PC-9 (cell line): ENCODE measurements at regions not wholly inside any gene's neighbourhood (a gene's known extent, or its start where the extent isn't known, plus 50 kb on each side); places are given as distances from the start of the nearest gene placed in this dataset.

Experiments
- EZH2 ChIP-seq: fragments of 200-600 bp; sonication (generic); IDR thresholded peaks from 2 replicates; pipeline ENCODE4 v1.8.0; 2017; ENCODE audit warnings: antibody characterized with exemption, low read depth
- TF ChIP-seq, protein P1 (sequence below): fragments of 200-600 bp; sonication (generic); conservative IDR thresholded peaks from 2 replicates; pipeline ENCODE4 v1.6.1; 2017; ENCODE audit warnings: mixed run types, antibody characterized with exemption, mild to moderate bottlenecking, moderate library complexity

DNA sequence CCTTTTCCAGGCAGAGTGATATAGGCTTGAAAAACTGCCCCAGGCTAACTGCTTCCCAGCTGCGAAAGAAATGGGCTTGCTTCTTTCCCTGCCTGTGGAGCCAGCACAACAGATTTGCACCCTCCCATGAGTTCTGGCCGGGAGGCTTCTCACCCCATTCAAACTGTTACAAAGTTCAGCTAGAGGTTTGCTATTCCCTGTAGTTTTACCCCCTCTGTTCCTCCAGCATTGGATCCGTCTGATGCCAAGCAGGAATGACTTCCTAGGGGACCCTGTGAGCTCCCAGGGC is 87.6 kb upstream of the NDST4 start:
- TF ChIP-seq, protein P1, sequence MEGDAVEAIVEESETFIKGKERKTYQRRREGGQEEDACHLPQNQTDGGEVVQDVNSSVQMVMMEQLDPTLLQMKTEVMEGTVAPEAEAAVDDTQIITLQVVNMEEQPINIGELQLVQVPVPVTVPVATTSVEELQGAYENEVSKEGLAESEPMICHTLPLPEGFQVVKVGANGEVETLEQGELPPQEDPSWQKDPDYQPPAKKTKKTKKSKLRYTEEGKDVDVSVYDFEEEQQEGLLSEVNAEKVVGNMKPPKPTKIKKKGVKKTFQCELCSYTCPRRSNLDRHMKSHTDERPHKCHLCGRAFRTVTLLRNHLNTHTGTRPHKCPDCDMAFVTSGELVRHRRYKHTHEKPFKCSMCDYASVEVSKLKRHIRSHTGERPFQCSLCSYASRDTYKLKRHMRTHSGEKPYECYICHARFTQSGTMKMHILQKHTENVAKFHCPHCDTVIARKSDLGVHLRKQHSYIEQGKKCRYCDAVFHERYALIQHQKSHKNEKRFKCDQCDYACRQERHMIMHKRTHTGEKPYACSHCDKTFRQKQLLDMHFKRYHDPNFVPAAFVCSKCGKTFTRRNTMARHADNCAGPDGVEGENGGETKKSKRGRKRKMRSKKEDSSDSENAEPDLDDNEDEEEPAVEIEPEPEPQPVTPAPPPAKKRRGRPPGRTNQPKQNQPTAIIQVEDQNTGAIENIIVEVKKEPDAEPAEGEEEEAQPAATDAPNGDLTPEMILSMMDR: no peak
- no peak for TF ChIP-seq EZH2
